Stomach (tissue), 8 donors: ENCODE measurements at regions not wholly inside any gene's neighbourhood (a gene's known extent, or its start where the extent isn't known, plus 50 kb on each side); places are given as distances from the start of the nearest gene placed in this dataset.
"Not testable (repeated sequence)": the region's sequence is repeated elsewhere in the genome, so short reads cannot be mapped to it uniquely, and the experiment has no call there.

Experiments used
- DNase-seq, 2 donors: peaks; one replicate each; pipeline versions ENCODE4 v3.0.0 to v3.0.0-alpha.2; 2013 to 2019
- H3K27ac ChIP-seq, 5 donors: fragments of 200-600 bp in 4 of 5; sonication (generic) in 4 of 5; one replicate each; pipeline ENCODE4 v1.5.1; 2013 to 2019; ENCODE audit warnings: mild to moderate bottlenecking in 1 of 5, moderate library complexity in 1 of 5
- H3K27me3 ChIP-seq, 3 donors: fragments of 200-600 bp; sonication (generic); one replicate each; pipeline ENCODE4 v1.5.1; 2017 to 2019; ENCODE audit warnings: mixed run types in 1 of 3
- H3K36me3 ChIP-seq, 4 donors: fragments of 200-600 bp; sonication (generic); 1 replicate in 3 of 4; 2 replicates in 1 of 4; pipeline ENCODE4 v1.5.1; 2016 to 2019
- H3K4me1 ChIP-seq, 4 donors: fragments of 200-600 bp; sonication (generic); one replicate each; pipeline ENCODE4 v1.5.1; 2016 to 2019
- H3K4me3 ChIP-seq, 4 donors: fragments of 200-600 bp; sonication (generic) in 3 of 4; one replicate each; pipeline ENCODE4 v1.5.1; 2016 to 2019; ENCODE audit warnings: mild to moderate bottlenecking in 1 of 4
- H3K9me3 ChIP-seq, 4 donors: fragments of 200-600 bp; sonication (generic); one replicate each; pipeline ENCODE4 v1.5.1; 2016 to 2019
- CTCF ChIP-seq, 7 experiments: fragments of 450-650 bp in 4 of 7; fragments of 200-600 bp in 3 of 7; sonication (generic) in 3 of 7; IDR thresholded peaks; one replicate each; pipeline ENCODE4 v1.5.1; 2016 to 2019; ENCODE audit warnings: antibody characterized with exemption in 7 of 7, control low read depth in 2 of 7, mild to moderate bottlenecking in 1 of 7
- EP300 ChIP-seq: sonication (generic); formaldehyde crosslinking; IDR thresholded peaks from one replicate; pipeline ENCODE4 v1.6.1; 2017; ENCODE audit warnings: antibody characterized with exemption
- POLR2A ChIP-seq, 4 donors: fragments of 450-650 bp; IDR thresholded peaks; one replicate each; pipeline ENCODE4 v1.6.1; 2016; ENCODE audit warnings: antibody characterized with exemption in 4 of 4, control low read depth in 2 of 4, mild to moderate bottlenecking in 1 of 4, moderate library complexity in 1 of 4
- POLR2AphosphoS5 ChIP-seq, 3 donors: sonication (generic); formaldehyde crosslinking; IDR thresholded peaks; one replicate each; pipeline ENCODE4 v1.6.1; 2016; ENCODE audit warnings: antibody characterized with exemption in 3 of 3
- WGBS, 5 donors: extraction: QIAGEN DNeasy Blood & Tissue Kit in 3 of 5; methylation state at CpG; one replicate each; pipeline versions ENCODE4 v1.1.5 to v1.1.7; 2013 to 2018; 5-methylcytosine and 5-hydroxymethylcytosine counted together
- intact Hi-C: fragments of 100-400 bp; cut with DNase I; formaldehyde crosslinking; loops from one replicate; pipeline ENCODE4 v1.15.1; 2023; ENCODE audit warnings: low total_unique reads
- donor health status: healthy with polysubstance abuse.
- donor health status: Bipolar disorder and iron deficiency.
- donor health status: healthy.

- TF ChIP-seq POLR2A (IDR thresholded peaks at IDR 0.05) (no peak), EP300 (no peak), POLR2AphosphoS5 (IDR thresholded peaks at IDR 0.05) (no peak), CTCF (IDR thresholded peaks at IDR 0.05) (no peak)
- Histone ChIP-seq H3K4me3 (no peak overlapping the region), H3K27me3 (no peaks in the 10 kb centered on the region), H3K9me3 (no peaks in the 10 kb centered on the region), H3K27ac (no peak overlapping the region), H3K36me3 (peaks cover 0 to 24% (median 8%) of the 10 kb centered on the region in 4 donors), H3K4me1 (peaks cover 0 to 48% (median 3%) of the 10 kb centered on the region in 4 donors)
- no peak for DNase-seq
- intact Hi-C loops = no loop called here
- 66 to 91% (median 69%) methylated on average over 2 of the region's 2 CpGs for WGBS, 5 donors
These were observed 113.3 kb upstream of the XIST start for GRCh38 chrX:73965833-73966232.

- Histone ChIP-seq H3K27me3 (no peaks in the 10 kb centered on the region), H3K4me1 (peaks cover 0 to 51% (median 3%) of the 10 kb centered on the region in 4 donors), H3K9me3 (no peaks in the 10 kb centered on the region), H3K36me3 (peaks cover 0 to 27% (median 7%) of the 10 kb centered on the region in 4 donors), H3K27ac (no peak overlapping the region), H3K4me3 (no peak overlapping the region)
- intact Hi-C loops = no loop called here
- TF ChIP-seq CTCF (IDR thresholded peaks at IDR 0.05) (no peak), POLR2A (IDR thresholded peaks at IDR 0.05) (no peak), EP300 (no peak), POLR2AphosphoS5 (IDR thresholded peaks at IDR 0.05) (no peak)
- DNase-seq = peak in 1 of 2 donors; percentile 5
- WGBS, 5 donors = 63 to 100% (median 73%) methylated on average over 1 of the region's 1 CpG
These were observed 112.1 kb upstream of the XIST start for GRCh38 chrX:73964579-73964978.

- WGBS, 5 donors = 81 to 92% (median 87%) methylated on average over 8 to 9 of the region's 9 CpGs
- Histone ChIP-seq H3K27ac (no peak overlapping the region), H3K4me1 (peaks cover 0 to 51% (median 3%) of the 10 kb centered on the region in 4 donors), H3K9me3 (no peaks in the 10 kb centered on the region), H3K27me3 (no peaks in the 10 kb centered on the region), H3K36me3 (peaks cover 0 to 24% (median 5%) of the 10 kb centered on the region in 4 donors), H3K4me3 (no peak overlapping the region)
- DNase-seq = no peak
- TF ChIP-seq POLR2A (IDR thresholded peaks at IDR 0.05) = no peak
- no peak for TF ChIP-seq CTCF (IDR thresholded peaks at IDR 0.05)
- TF ChIP-seq POLR2AphosphoS5 (IDR thresholded peaks at IDR 0.05) = no peak
- no peak for TF ChIP-seq EP300
- intact Hi-C loops = no loop called here
These were observed 111.2 kb upstream of the XIST start for GRCh38 chrX:73963682-73964081.

GRCh38 chrX:73962948-73963347 lies 110.4 kb upstream of the XIST start:
- H3K36me3 ChIP-seq = peaks cover 0 to 24% (median 5%) of the 10 kb centered on the region in 4 donors
- H3K4me1 ChIP-seq = peaks cover 0 to 51% (median 3%) of the 10 kb centered on the region in 4 donors
- TF ChIP-seq EP300 (no peak), CTCF (IDR thresholded peaks at IDR 0.05) (no peak), POLR2AphosphoS5 (IDR thresholded peaks at IDR 0.05) (no peak), POLR2A (IDR thresholded peaks at IDR 0.05) (no peak)
- intact Hi-C loops = no loop called here
- H3K9me3 ChIP-seq = no peaks in the 10 kb centered on the region
- WGBS, 5 donors = 97 to 100% (median 98%) methylated on average over 5 to 8 of the region's 8 CpGs
- DNase-seq = no peak
- H3K4me3 ChIP-seq = no peak overlapping the region
- no peak overlapping the region for H3K27ac ChIP-seq
- no peaks in the 10 kb centered on the region for H3K27me3 ChIP-seq

- DNase-seq, H3K27me3 ChIP-seq, intact Hi-C loops, H3K27ac ChIP-seq, H3K9me3 ChIP-seq, H3K4me3 ChIP-seq: not testable (repeated sequence)
- Histone ChIP-seq H3K36me3 (peaks cover 0 to 24% (median 2%) of the 10 kb centered on the region in 4 donors), H3K4me1 (peaks cover 0 to 51% (median 3%) of the 10 kb centered on the region in 4 donors)
- 93 to 100% (median 95%) methylated on average over 4 to 6 of the region's 6 CpGs for WGBS, 5 donors
These were observed 109.4 kb upstream of the XIST start for GRCh38 chrX:73961867-73962266.
